GM19372 (cell line): ENCODE measurements at regions not wholly inside any gene's neighbourhood (a gene's known extent, or its start where the extent isn't known, plus 50 kb on each side); places are given as distances from the start of the nearest gene placed in this dataset.

Experiments used
- ATAC-seq: cut with Tn5 transposase; IDR thresholded peaks from one replicate; pipeline ENCODE4 v1.9.1; 2021; ENCODE audit warnings: mild to moderate bottlenecking, low read depth, moderate library complexity; ENCODE audit not compliant: unreplicated experiment

- ATAC-seq = no peak
Measured at GRCh38 chr10:85262992-85263391, 934.6 kb downstream of the CCSER2 start.

GRCh38 chr10:85265121-85265520 lies 936.7 kb downstream of the CCSER2 start:
- ATAC-seq = no peak

DNA sequence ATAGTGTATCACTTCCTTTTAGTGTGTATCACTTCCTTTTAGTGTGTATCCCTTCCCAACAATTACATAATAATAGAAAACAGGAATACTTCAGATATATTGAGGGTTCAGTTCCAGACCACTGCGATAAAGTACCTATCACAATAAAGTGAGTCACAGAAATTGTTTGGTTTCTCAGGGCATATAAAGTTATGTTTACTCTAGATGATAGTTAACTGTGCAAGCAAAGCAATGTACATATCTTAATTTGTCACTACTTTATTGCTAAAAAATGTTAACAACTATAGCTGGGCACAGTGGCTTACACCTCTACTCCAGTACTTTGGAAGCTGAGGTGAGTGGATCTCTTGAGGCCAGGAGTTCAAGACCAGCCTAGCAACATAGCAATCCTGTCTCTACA lies 938.4 kb downstream of the CCSER2 start:
- no peak for ATAC-seq

GRCh38 chr10:85280014-85280413 lies 951.6 kb downstream of the CCSER2 start:
- ATAC-seq = no peak

DNA sequence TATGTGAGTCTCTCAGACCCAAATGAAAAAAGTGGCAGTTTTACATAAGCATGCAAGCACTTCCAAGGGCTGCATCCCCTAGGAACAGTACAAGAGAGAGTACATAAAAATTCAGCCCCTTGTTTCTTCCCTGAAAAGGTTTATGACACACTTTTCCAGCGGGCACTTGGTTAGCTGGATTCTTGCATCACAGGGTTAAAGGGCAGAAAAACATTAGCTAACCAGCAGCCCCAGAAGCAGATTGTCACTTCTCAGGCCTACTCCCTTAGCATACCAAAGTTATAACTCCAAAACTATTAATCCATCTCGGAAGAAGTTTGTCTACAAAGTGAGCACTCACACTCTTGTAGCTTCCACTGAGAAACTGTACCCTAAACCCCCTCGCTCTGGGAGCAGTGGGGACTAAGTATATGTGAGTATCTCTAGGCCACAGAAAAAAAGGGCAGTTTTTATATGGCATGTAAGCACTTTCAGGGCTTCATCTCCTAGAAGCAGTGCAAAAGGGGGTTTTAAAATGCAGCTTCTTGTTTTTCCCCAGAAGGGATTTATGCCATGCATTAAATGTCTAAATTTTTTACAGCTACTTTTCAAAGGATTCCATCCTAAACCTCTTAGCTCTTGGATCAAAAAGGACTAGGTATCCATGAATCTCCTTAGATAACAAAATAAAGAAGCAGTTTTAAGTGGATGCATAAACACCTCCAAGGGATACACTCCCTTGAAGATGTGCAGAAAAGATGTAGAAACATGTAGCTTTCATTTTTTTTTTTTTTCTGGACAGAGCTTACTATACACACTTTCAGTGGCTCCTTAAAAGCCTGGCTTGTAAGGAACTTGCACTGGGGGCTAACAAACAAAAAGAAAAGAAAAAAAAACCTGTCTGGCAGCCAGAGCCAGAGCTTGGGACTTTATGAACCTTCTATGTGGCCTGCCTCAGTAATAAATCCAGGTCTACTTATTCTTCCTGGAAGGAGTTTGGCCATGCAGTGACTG lies 956.7 kb downstream of the CCSER2 start:
- no peak for ATAC-seq

DNA sequence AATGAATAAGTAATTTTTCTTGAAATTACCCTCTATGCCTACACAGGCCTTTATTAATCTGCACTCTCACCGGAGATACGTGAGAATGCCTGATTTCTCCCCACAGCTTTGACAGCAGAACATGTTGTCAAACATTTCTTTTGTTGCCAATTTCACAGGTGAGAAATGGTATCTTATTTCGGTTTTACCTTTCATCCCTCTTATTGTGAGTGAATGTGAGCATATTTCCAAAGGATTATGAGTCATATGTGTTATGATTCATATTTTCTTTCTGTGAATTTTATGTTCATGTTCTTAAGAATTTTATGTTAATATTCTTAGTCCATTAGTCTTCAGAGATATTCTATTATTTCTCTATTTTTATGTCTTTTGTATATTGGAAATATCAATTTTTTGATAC lies 965.1 kb downstream of the CCSER2 start:
- no peak for ATAC-seq

DNA sequence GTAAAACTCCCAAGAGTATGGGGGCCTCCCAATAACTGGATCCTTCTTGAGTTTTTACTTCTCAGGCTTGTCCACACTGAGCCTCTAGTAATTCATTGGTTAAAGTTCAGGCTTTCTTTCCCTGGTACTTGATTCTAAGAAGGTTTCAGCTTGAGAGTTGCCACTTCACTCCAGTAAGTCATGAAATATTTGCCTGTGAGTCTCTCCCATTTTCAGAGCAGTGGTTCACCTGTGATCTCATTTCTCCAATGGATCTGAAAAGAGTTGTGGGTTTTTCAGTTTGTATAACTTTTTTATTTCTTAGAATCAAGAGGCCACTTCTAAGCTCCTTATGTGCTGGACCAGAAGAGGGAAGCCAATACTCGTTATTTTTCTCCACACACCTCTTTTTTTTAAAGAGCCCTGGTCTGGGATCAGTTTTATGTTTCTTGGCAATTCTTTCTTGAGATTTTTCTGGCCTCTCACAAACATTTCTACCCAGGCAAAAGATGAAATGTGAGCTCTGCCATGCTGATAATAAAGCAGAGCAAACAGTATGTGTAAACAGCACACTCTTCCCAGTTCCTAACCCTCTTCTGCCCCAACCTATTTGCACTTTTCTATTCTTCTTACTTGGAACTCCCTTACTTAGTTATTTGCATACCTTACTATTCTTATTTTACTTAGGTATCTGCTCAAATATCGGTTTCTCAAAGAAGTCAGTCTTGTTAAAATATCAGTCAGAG lies 983.4 kb downstream of the CCSER2 start:
- no peak for ATAC-seq

DNA sequence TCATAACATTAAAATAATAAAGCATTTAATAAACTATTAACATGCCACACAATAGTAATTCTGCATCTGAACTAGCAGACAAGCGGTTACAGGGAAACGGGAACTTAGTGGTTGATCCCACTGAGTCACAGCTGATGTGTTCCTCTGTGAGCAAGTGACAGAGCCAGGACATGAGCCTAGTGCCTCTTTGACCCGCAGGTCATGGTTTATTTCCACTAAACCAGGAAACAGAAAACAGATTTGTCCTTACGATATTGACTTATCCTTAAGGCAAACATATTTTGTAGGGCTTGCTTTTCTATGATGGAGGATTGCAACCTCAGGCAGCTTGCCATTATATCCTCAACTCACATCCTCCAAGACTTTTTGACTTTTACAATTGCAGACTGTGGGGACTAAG lies 987.3 kb downstream of the CCSER2 start:
- no peak for ATAC-seq

DNA sequence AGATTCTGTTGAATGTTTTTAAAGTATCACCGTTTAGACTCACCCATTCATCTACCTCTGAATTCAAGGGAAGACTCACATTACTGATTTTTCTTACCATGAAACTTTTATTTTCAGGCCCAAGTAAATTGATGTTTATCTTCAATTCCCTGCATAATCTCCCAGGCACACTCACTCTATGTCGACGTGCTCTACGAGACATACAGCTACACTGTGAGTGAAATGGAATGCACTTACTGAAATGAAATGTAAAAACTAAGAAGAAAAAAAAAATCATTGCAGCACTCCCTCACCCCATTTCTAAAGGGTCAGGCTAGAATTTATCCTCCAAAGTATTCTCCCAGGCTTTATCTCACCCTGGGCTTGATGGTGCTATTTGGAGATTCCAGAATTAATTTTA lies 987.9 kb downstream of the CCSER2 start:
- ATAC-seq = no peak

DNA sequence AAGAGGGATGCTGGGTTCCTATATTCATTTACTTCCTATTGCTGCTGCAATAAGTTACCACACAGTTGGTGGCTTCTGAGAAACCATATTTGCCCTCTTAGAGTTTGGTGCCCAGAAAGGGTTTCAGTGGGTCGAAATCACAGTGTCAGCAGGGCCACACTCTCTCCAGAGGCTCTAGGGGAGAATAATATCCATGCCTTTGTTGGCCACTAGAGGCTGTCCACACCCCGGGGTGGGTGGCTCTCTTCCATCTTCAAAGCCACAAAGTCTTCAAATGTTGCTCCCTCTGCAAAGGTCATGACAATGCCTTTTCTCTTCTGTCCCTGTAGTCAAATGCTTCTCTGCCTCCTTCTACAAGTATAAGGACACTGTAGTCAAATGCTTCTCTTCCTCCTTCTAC lies 989.4 kb downstream of the CCSER2 start:
- ATAC-seq = no peak

DNA sequence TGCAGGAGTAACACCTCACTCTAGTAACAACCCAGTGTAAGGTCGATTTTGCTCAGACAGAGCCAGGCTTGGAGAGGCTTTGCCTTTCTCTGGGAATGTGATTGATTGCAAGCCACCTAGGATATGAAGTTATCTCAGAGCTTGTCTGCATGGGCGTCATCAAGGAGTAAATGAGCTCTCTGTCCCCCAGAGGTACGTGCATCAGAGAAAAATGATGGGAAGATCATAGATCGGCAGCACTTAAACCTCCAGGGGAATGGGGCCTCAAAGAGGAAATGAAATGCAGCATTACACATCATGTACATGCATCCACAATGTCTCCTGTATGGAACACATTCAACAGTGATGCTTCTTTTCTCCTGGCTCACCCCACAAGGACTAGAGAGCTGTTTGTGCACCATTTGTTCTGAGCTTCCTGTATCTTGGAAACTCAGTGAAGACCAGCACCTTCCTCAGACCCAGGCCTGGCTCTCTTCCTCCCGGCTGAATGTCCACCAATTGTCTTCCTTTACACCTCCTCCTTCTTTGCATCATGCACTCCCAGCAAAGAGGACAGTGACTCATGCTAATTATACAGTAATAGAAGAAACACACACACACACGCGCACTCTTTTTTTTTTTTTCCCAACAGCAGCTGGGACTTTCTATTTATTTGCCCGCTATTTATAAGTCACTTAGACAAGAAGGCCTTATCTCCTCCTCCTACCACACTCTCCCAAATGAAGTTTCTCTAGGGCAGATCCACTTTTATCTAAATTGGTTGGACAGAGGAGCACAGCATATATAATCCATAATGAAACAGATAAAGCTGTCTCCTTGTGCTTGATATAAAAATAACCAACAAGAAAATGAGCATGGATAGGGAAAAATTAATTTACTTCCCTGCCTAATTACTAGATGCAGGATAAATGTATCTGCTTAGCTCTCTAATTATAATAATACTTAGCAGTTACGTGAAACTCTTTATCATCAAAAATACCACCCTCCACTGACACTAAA lies 990.7 kb downstream of the CCSER2 start:
- no peak for ATAC-seq

- ATAC-seq = no peak
Measured at GRCh38 chr10:85319826-85320225, 991.4 kb downstream of the CCSER2 start.

- ATAC-seq = no peak
Measured at GRCh38 chr10:85333594-85333993, 1005.2 kb downstream of the CCSER2 start.

- ATAC-seq = no peak
Measured at GRCh38 chr10:85362401-85362800, 1004.2 kb downstream of the GRID1 start.

DNA sequence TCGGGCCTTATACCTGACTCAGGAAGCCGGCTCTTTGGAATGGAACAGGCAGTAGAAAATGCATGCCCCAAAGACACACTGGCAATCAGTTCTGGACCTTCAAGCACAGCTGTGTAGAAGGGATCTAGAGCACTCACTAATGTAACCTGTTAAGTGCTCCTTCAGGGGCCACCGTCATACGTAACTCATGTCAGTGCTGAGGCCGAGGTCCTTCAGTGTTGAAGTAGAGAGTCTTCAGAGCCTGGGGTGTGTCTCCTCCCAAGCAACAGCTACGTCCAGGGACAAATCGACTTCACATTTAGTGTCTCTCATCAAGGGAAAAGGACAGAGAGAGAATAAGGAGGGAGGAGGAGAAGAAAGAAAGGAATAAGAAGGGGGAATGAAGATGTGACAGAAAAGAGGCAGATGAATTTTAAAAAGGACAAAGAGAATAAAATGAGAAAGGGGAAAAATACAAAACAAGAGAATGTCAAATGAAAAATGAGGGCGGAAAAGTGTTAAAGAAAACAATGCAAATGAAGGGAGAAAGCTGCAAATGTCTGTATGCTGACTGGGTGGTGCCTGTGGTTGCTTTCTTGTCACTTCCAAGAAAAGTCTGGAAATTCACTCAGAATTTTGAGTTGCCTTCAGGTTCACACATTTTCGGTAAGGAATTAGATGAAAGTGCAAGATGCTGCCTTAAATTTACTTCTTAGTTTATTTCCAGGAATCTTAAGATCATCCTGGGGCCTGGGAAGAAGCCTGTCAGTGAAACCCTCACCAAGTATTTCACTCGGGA lies 989.4 kb downstream of the GRID1 start:
- no peak for ATAC-seq

- no peak for ATAC-seq
Measured at GRCh38 chr10:85379338-85379737, 987.3 kb downstream of the GRID1 start.

GRCh38 chr10:85400981-85401695 lies 965.5 kb downstream of the GRID1 start:
- ATAC-seq = no peak

- ATAC-seq = no peak
Measured at GRCh38 chr10:85402541-85402940, 964.1 kb downstream of the GRID1 start.

DNA sequence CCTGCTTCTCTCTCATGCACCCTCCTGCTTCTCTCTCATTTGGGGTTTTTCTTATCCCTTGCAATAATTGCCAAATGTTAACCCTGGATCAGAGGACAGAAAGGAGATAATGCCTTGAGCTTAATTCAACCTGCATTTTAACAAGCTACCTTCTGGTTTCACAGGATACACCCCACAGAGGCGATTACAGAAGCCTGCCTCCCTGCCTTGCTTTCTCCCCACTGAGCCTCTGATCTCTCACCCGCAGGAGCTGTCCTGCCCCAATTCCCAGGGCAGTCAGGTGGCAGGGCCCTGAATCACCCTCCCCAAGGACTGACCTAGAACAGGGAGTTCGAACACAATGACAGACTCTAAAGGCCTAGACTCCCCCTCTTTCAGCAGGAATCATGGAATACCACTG lies 959.5 kb downstream of the GRID1 start:
- ATAC-seq = no peak
